ENCODE measurements at regions not wholly inside any gene's neighbourhood (a gene's known extent, or its start where the extent isn't known, plus 50 kb on each side); places are given as distances from the start of the nearest gene placed in this dataset.

DNA sequence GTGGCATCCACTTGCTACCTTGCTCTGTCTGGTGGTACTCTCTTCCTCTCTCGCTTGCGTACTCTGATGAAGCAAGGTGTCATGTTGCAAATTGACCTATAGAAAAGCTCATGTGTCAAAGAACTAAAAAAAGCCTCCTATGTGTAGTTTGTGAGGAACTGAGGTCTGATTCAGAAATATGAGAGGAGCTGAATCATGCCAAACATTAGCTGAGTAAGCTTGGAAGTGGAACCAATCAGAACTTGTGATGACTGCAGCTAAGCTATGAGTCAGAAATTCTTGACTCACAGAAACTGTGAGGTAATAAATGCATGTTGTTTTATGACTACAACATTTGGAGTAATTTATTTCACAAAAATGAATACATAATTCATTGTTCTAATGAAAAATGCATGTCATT lies 2138.8 kb downstream of the PCDH7 start:
- TF ChIP-seq POLR2A (IDR thresholded peaks at IDR 0.05) (no peak), POLR2AphosphoS5 (IDR thresholded peaks at IDR 0.05) (no peak)
- TF ChIP-seq, protein P1, sequence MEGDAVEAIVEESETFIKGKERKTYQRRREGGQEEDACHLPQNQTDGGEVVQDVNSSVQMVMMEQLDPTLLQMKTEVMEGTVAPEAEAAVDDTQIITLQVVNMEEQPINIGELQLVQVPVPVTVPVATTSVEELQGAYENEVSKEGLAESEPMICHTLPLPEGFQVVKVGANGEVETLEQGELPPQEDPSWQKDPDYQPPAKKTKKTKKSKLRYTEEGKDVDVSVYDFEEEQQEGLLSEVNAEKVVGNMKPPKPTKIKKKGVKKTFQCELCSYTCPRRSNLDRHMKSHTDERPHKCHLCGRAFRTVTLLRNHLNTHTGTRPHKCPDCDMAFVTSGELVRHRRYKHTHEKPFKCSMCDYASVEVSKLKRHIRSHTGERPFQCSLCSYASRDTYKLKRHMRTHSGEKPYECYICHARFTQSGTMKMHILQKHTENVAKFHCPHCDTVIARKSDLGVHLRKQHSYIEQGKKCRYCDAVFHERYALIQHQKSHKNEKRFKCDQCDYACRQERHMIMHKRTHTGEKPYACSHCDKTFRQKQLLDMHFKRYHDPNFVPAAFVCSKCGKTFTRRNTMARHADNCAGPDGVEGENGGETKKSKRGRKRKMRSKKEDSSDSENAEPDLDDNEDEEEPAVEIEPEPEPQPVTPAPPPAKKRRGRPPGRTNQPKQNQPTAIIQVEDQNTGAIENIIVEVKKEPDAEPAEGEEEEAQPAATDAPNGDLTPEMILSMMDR (IDR thresholded peaks at IDR 0.05), result no peak
